ENCODE measurements at regions not wholly inside any gene's neighbourhood (a gene's known extent, or its start where the extent isn't known, plus 50 kb on each side); places are given as distances from the start of the nearest gene placed in this dataset.
A peak's percentile ranks its signal among the peaks of the same experiment; 100 is the strongest.

DNA sequence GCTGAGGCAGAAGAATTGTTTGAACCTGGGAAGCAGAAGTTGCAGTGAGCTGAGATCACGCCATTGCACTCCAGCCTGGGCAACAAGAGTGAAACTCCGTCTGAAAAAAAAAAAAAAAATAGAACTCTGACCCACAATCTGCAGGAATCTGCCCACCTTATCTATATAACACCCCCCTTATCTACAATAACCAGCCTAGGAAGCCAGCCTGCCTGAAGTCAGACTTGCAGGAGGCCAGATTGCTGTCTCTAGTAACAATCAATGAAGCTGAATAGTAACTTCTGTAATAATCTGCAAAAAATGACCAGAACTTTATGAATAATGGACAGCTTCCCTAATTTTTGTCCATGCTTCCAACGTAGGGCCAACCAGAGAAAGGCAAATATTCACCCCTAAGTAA lies 352.5 kb downstream of the CD83 start:
- Histone ChIP-seq H3K4me1 (peaks cover 6% of the 10 kb centered on the region), H3K9me3 (no peaks in the 10 kb centered on the region), H3K27me3 (ENCODE audit: insufficient read depth in 3 of 3, low read length in 2 of 3) (no peaks in the 10 kb centered on the region), H3K27ac (no peak overlapping the region), H3K4me3 (no peak overlapping the region), H3K36me3 (ENCODE audit: insufficient read depth in 1 of 2, low read depth in 1 of 2) (no peaks in the 10 kb centered on the region)
- no peak for DNase-seq
- no peak for TF ChIP-seq CTCF (IDR thresholded peaks at IDR 0.05)
- 75 to 96% (median 93%) methylated on average over 3 of the region's 3 CpGs for WGBS, 3 donors
- intact Hi-C loops (cut with DNase I), result no loop called here
- no peak for ATAC-seq

DNA sequence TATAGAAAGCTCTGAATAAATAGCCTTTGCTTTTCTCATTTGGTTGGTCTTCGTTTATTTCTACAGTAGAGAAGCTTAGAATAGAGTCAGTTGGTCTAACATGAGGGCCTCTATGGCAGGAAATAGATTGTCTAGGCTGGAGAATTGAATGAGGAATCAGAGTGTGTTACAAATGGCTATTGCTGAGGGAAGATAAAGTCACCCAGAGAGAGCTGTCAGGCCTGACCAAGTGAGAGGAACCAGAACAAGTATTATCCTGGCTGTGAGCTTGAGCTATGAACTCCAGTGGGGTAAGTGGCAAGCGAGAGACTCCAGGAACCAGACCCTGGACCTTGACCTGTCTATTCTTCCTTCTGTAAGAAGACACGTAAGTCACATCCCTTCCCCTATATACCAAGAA lies 353.1 kb downstream of the CD83 start:
- H3K4me1 ChIP-seq, result peaks cover 6% of the 10 kb centered on the region
- 91 to 96% (median 92%) methylated on average over 3 of the region's 3 CpGs for WGBS, 3 donors
- no peaks in the 10 kb centered on the region for H3K27me3 ChIP-seq (ENCODE audit: insufficient read depth in 3 of 3, low read length in 2 of 3)
- H3K4me3 ChIP-seq, result no peak overlapping the region
- ATAC-seq (no peak), DNase-seq (no peak)
- no peak overlapping the region for H3K27ac ChIP-seq
- intact Hi-C loops (cut with DNase I), result no loop called here
- no peaks in the 10 kb centered on the region for H3K9me3 ChIP-seq
- TF ChIP-seq CTCF (IDR thresholded peaks at IDR 0.05), result no peak
- no peaks in the 10 kb centered on the region for H3K36me3 ChIP-seq (ENCODE audit: insufficient read depth in 1 of 2, low read depth in 1 of 2)

DNA sequence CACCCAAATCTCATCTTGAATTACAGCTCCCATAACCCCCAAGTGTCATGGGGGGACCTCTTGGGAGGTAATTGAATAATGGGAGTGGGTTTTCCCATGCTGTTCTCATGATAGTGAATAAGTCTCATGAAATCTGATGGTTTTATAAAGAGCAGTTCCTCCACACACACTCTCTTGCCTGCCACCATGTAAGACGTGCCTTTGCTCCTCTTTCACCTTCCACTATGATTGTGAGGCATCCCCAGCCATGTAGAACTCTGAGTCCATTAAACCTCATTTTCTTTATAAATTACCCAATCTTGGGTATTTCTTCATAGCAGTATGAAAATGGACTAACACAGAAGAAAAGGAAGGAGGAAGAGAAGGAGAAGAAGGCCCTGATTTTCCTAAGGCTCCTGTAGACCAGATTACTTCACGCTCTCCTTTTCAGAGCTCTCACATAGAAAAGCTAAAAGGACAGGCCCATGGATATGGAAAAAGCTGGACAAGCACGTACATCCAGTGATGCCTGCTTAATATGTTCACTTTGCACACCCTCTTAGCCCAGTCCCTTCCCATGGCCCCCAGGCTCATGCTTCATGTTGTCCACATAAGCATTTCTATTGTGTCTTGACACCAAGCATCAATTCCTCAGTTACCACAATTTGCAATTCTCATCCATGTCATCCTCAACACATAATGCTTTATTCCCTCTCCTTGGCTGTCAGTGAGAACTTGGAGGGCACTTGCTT lies 354.8 kb downstream of the CD83 start:
- WGBS, 3 donors, result 93 to 97% (median 95%) methylated on average over 3 of the region's 3 CpGs
- ATAC-seq (peak in 1 of 4 donors; percentile 3), DNase-seq (no peak)
- H3K4me1 ChIP-seq, result peaks cover 21% of the 10 kb centered on the region
- H3K36me3 ChIP-seq (ENCODE audit: insufficient read depth in 1 of 2, low read depth in 1 of 2), result no peaks in the 10 kb centered on the region
- H3K27me3 ChIP-seq (ENCODE audit: insufficient read depth in 3 of 3, low read length in 2 of 3), result no peaks in the 10 kb centered on the region
- intact Hi-C loops (cut with DNase I), result no loop called here
- peak overlapping the region; percentile 53 for H3K27ac ChIP-seq
- no peak overlapping the region for H3K4me3 ChIP-seq
- no peak for TF ChIP-seq CTCF (IDR thresholded peaks at IDR 0.05)
- H3K9me3 ChIP-seq, result no peaks in the 10 kb centered on the region

GRCh38 chr6:14472986-14473337 lies 355.4 kb downstream of the CD83 start:
- intact Hi-C loops (cut with DNase I), result no loop called here

More at GRCh38 chr6:14472986-14473337, 355.4 kb downstream of the CD83 start:
- H3K4me1 ChIP-seq, result peaks cover 21% of the 10 kb centered on the region
- WGBS, 3 donors, result 30 to 54% (median 37%) methylated on average over 9 of the region's 9 CpGs
- no peak for DNase-seq
- no peak overlapping the region for H3K4me3 ChIP-seq
- no peaks in the 10 kb centered on the region for H3K9me3 ChIP-seq
- peak overlapping the region; percentile 53 for H3K27ac ChIP-seq
- peak; percentile 65 to 67 (median 66) for ATAC-seq
- no peak for TF ChIP-seq CTCF (IDR thresholded peaks at IDR 0.05)
- no peaks in the 10 kb centered on the region for H3K36me3 ChIP-seq (ENCODE audit: insufficient read depth in 1 of 2, low read depth in 1 of 2)
- H3K27me3 ChIP-seq (ENCODE audit: insufficient read depth in 3 of 3, low read length in 2 of 3), result no peaks in the 10 kb centered on the region
